MM.1S (cell line): ENCODE measurements at regions not wholly inside any gene's neighbourhood (a gene's known extent, or its start where the extent isn't known, plus 50 kb on each side); places are given as distances from the start of the nearest gene placed in this dataset.

ENCODE experiments used
- CTCF ChIP-seq: fragments of 300-600 bp; sonication (generic); IDR thresholded peaks from 2 replicates; pipeline ENCODE4 v1.5.1; 2016; ENCODE audit warnings: antibody characterized with exemption, low read length, mixed read lengths
- EZH2 ChIP-seq: fragments of 300-600 bp; sonication (generic); optimal IDR thresholded peaks from 2 replicates; pipeline ENCODE3; 2017; ENCODE audit warnings: low read depth, mild to moderate bottlenecking, antibody characterized with exemption, low read length, mixed read lengths

GRCh38 chr7:153110606-153111005 lies 351.1 kb downstream of the ACTR3B start:
- TF ChIP-seq CTCF (no peak), EZH2 (no peak)
